ENCODE measurements at regions not wholly inside any gene's neighbourhood (a gene's known extent, or its start where the extent isn't known, plus 50 kb on each side); places are given as distances from the start of the nearest gene placed in this dataset.

GRCh38 chr13:67505376-67505775, 275.2 kb upstream of the PCDH9 start:
- H3K79me2 ChIP-seq (ENCODE audit: low read length): no peaks in the 10 kb centered on the region
- H3K4me1 ChIP-seq (ENCODE audit: low read length): no peaks in the 10 kb centered on the region
- H3F3A ChIP-seq (ENCODE audit: insufficient read depth, low read length): no peaks in the 10 kb centered on the region
- DNase-seq: no peak
- no peaks in the 10 kb centered on the region for H3K9me2 ChIP-seq (replicated peaks; ENCODE audit: insufficient read depth, low read length)
- no peak for TF ChIP-seq EZH2 (optimal IDR thresholded peaks at IDR 0.05; ENCODE audit: low read depth, low read length)
- TF ChIP-seq CTCF (IDR thresholded peaks at IDR 0.05; ENCODE audit: low read length): no peak
- no peaks in the 10 kb centered on the region for H4K20me1 ChIP-seq (ENCODE audit: insufficient read depth, low read length)
- H3K27me3 ChIP-seq (replicated peaks; ENCODE audit: insufficient read depth, low read length): no peaks in the 10 kb centered on the region
- no peaks in the 10 kb centered on the region for H3K9me3 ChIP-seq (replicated peaks; ENCODE audit: insufficient read depth, low read length)
- no peaks in the 10 kb centered on the region for H3K36me3 ChIP-seq (replicated peaks; ENCODE audit: insufficient read depth, low read length)
- H3K27ac ChIP-seq (ENCODE audit: low read length): no peak overlapping the region
- no peak overlapping the region for H3K9ac ChIP-seq (ENCODE audit: low read length)
- no peak overlapping the region for H3K4me3 ChIP-seq (ENCODE audit: low read length)
- H2AFZ ChIP-seq (ENCODE audit: low read length): no peak overlapping the region
- no peak overlapping the region for H3K4me2 ChIP-seq (ENCODE audit: low read depth, low read length)

- DNase-seq: no peak
- H3K4me1 ChIP-seq (ENCODE audit: low read length): no peaks in the 10 kb centered on the region
- no peak overlapping the region for H3K27ac ChIP-seq (ENCODE audit: low read length)
- H3K36me3 ChIP-seq (replicated peaks; ENCODE audit: insufficient read depth, low read length): no peaks in the 10 kb centered on the region
- H3K79me2 ChIP-seq (ENCODE audit: low read length): no peaks in the 10 kb centered on the region
- H3K9me2 ChIP-seq (replicated peaks; ENCODE audit: insufficient read depth, low read length): no peaks in the 10 kb centered on the region
- no peaks in the 10 kb centered on the region for H3F3A ChIP-seq (ENCODE audit: insufficient read depth, low read length)
- no peak for TF ChIP-seq CTCF (IDR thresholded peaks at IDR 0.05; ENCODE audit: low read length)
- TF ChIP-seq EZH2 (optimal IDR thresholded peaks at IDR 0.05; ENCODE audit: low read depth, low read length): no peak
- no peak for TF ChIP-seq EZH2phosphoT487 (IDR thresholded peaks at IDR 0.05; ENCODE audit: low read length)
- no peaks in the 10 kb centered on the region for H3K9me3 ChIP-seq (replicated peaks; ENCODE audit: insufficient read depth, low read length)
- H3K4me3 ChIP-seq (ENCODE audit: low read length): no peak overlapping the region
- H4K20me1 ChIP-seq (ENCODE audit: insufficient read depth, low read length): no peaks in the 10 kb centered on the region
- no peak overlapping the region for H3K4me2 ChIP-seq (ENCODE audit: low read depth, low read length)
- H2AFZ ChIP-seq (ENCODE audit: low read length): no peak overlapping the region
- H3K9ac ChIP-seq (ENCODE audit: low read length): no peak overlapping the region
- no peaks in the 10 kb centered on the region for H3K27me3 ChIP-seq (replicated peaks; ENCODE audit: insufficient read depth, low read length)
Measured at GRCh38 chr13:67498948-67499347, 268.8 kb upstream of the PCDH9 start.

- H3K27ac ChIP-seq (ENCODE audit: low read length): no peak overlapping the region
- no peaks in the 10 kb centered on the region for H4K20me1 ChIP-seq (ENCODE audit: insufficient read depth, low read length)
- no peak overlapping the region for H3K9ac ChIP-seq (ENCODE audit: low read length)
- H3K4me2 ChIP-seq (ENCODE audit: low read depth, low read length): no peak overlapping the region
- DNase-seq: no peak
- no peak overlapping the region for H2AFZ ChIP-seq (ENCODE audit: low read length)
- H3F3A ChIP-seq (ENCODE audit: insufficient read depth, low read length): no peaks in the 10 kb centered on the region
- no peak overlapping the region for H3K4me3 ChIP-seq (ENCODE audit: low read length)
- TF ChIP-seq CTCF (IDR thresholded peaks at IDR 0.05; ENCODE audit: low read length) (no peak), EZH2 (optimal IDR thresholded peaks at IDR 0.05; ENCODE audit: low read depth, low read length) (no peak), EZH2phosphoT487 (IDR thresholded peaks at IDR 0.05; ENCODE audit: low read length) (no peak)
- H3K9me3 ChIP-seq (replicated peaks; ENCODE audit: insufficient read depth, low read length): no peaks in the 10 kb centered on the region
- no peaks in the 10 kb centered on the region for H3K9me2 ChIP-seq (replicated peaks; ENCODE audit: insufficient read depth, low read length)
- no peaks in the 10 kb centered on the region for H3K79me2 ChIP-seq (ENCODE audit: low read length)
- H3K36me3 ChIP-seq (replicated peaks; ENCODE audit: insufficient read depth, low read length): no peaks in the 10 kb centered on the region
- H3K27me3 ChIP-seq (replicated peaks; ENCODE audit: insufficient read depth, low read length): no peaks in the 10 kb centered on the region
- no peaks in the 10 kb centered on the region for H3K4me1 ChIP-seq (ENCODE audit: low read length)
Measured at GRCh38 chr13:67493835-67494234, 263.7 kb upstream of the PCDH9 start.
